ENCODE measurements at regions not wholly inside any gene's neighbourhood (a gene's known extent, or its start where the extent isn't known, plus 50 kb on each side); places are given as distances from the start of the nearest gene placed in this dataset.

DNA sequence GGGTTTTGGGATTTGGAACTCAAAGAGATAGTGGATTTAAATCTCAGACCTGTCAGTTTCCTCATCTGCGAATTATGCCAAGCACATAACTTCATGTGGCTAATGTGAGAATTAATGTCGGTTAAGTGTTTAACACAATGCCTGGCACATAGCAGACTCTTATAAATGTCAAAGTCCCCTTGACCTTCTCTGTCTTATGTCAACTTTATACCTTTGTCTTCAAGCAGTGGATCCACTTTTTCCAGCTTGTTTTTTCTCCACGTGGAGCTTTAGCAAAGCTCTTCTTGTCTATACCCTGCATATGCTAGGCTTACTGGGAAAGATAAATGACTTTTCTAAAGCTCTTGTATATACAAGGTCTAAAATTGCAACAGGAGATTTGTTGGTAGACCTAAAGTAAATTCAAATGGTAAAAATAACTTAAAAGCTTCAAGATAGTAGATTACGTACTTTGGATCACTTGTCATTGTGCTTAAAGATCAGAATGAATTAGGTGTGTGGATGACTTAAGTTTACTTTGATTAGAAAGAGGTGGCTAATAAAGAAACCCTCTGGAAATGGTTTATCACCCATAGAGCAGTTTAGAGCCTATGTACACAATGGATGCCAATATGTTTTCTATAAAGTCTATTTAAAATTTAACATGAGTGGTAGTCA, 318.3 kb upstream of the SORL1-AS1 start:
- DNase-seq (ENCODE audit: low read depth, low spot score): no peak
- Histone ChIP-seq H3K4me3 (ENCODE audit: low read depth, low read length) (no peak overlapping the region), H3K9me3 (ENCODE audit: control insufficient read depth, insufficient read depth, low read length) (no peaks in the 10 kb centered on the region), H3K27me3 (ENCODE audit: control insufficient read depth, insufficient read depth, low read length) (no peaks in the 10 kb centered on the region), H3K27ac (ENCODE audit: low read depth, low read length) (no peak overlapping the region)
- ChIA-PET POLR2A (no interaction called here), CTCF (no interaction called here)
- TF ChIP-seq, protein P1, sequence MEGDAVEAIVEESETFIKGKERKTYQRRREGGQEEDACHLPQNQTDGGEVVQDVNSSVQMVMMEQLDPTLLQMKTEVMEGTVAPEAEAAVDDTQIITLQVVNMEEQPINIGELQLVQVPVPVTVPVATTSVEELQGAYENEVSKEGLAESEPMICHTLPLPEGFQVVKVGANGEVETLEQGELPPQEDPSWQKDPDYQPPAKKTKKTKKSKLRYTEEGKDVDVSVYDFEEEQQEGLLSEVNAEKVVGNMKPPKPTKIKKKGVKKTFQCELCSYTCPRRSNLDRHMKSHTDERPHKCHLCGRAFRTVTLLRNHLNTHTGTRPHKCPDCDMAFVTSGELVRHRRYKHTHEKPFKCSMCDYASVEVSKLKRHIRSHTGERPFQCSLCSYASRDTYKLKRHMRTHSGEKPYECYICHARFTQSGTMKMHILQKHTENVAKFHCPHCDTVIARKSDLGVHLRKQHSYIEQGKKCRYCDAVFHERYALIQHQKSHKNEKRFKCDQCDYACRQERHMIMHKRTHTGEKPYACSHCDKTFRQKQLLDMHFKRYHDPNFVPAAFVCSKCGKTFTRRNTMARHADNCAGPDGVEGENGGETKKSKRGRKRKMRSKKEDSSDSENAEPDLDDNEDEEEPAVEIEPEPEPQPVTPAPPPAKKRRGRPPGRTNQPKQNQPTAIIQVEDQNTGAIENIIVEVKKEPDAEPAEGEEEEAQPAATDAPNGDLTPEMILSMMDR (IDR thresholded peaks at IDR 0.05; ENCODE audit: low read depth, low read length): no peak

DNA sequence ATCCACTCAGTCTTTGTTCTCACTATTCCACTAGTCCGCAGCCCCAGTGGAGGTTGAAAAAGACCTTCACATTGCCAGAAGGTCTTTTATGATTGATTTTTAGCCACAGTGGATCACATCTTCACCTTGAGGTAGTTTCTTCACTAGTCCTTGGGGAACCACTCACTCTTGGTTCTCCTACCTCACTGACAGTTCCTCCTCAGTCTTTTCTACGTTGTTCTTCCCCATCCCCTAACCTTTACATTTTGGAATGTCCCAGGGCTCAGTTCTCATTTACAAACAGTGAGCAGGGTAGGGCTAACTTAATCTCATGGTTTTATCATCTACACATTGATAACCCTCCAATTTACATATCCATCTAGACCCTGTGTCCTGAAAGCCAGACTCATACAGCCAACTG, 316.4 kb upstream of the SORL1-AS1 start:
- POLR2A ChIA-PET: no interaction called here

DNA sequence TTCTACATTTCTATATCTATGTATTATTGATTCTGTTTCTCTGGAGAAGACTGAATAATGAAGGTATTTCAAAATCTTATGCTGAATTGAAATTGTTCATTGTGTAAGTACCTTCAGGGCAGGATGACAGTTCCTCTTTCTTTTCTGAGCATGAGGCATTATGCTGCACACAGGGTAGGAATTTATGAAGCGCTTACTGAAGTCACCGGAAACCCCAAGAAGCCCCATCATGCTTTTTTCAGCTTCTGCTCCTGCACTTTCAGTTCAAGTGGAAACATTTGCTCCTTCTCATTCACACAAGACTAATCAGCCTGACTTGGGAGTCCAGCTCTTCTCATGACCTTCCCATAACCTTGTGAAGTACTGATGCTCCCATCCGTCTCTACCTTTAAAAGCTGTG, 314.7 kb upstream of the SORL1-AS1 start:
- Histone ChIP-seq H3K4me3 (ENCODE audit: low read depth, low read length) (no peak overlapping the region), H3K27me3 (ENCODE audit: control insufficient read depth, insufficient read depth, low read length) (no peaks in the 10 kb centered on the region), H3K27ac (ENCODE audit: low read depth, low read length) (no peak overlapping the region), H3K9me3 (ENCODE audit: control insufficient read depth, insufficient read depth, low read length) (no peaks in the 10 kb centered on the region)
- CTCF ChIA-PET: no interaction called here
- TF ChIP-seq, protein P1 (IDR thresholded peaks at IDR 0.05; ENCODE audit: low read depth, low read length): no peak
- DNase-seq (ENCODE audit: low read depth, low spot score): no peak
- POLR2A ChIA-PET: no interaction called here

More for the DNA sequence above, 316.4 kb upstream of the SORL1-AS1 start:
- TF ChIP-seq, protein P1 (IDR thresholded peaks at IDR 0.05; ENCODE audit: low read depth, low read length): no peak
- Histone ChIP-seq H3K9me3 (ENCODE audit: control insufficient read depth, insufficient read depth, low read length) (no peaks in the 10 kb centered on the region), H3K4me3 (ENCODE audit: low read depth, low read length) (no peak overlapping the region), H3K27me3 (ENCODE audit: control insufficient read depth, insufficient read depth, low read length) (no peaks in the 10 kb centered on the region), H3K27ac (ENCODE audit: low read depth, low read length) (no peak overlapping the region)
- DNase-seq (ENCODE audit: low read depth, low spot score): no peak
- CTCF ChIA-PET: no interaction called here

DNA sequence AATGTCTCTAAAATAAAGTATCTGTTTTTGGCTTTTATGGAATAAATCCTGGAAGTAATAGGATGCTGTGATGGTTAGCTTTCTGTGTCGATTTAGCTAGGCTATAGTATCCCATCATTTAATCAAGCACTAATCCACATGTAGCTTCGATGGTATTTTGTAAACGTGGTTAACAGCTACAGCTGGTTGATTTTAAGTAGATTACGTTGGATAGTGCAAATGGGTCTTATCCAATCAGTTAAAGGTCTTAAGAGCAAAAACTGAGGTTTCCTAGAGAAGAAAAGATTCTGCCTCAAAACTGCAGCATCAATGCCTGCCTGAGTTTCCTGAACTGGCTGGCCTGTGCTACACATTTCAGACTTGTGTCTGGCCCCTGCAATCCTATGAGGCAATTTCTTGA, 314.2 kb upstream of the SORL1-AS1 start:
- CTCF ChIA-PET: no interaction called here
- H3K27ac ChIP-seq (ENCODE audit: low read depth, low read length): no peak overlapping the region

DNA sequence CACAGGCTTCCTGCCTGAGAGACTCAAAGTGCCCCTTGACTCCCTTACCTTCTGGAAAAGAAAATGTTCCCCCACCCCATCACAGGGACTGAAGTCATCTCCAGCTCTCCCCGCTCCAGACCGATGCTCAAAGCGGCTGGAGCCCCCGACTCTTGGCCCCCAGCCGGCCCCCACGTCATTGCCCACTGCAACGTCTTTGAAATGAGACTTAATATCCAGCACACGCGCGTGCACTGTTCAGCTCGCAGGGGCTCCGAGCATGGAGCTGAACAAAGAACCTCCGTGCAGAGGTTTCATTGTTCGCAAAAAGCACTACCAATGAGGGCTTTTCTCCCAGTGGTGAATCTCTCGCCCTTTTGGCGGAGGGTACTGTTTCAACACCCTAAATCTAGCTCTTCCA, 313.4 kb upstream of the SORL1-AS1 start:
- H3K4me3 ChIP-seq (ENCODE audit: low read depth, low read length): no peak overlapping the region
- DNase-seq (ENCODE audit: low read depth, low spot score): no peak
- ChIA-PET POLR2A (interaction anchor here (0.6 kb wide), 1 partner anchor 63 kb away, joined by 3 read pairs; no protein-coding TSS in a partner anchor), CTCF (no interaction called here)
- TF ChIP-seq, protein P1 (IDR thresholded peaks at IDR 0.05; ENCODE audit: low read depth, low read length): no peak
- no peaks in the 10 kb centered on the region for H3K9me3 ChIP-seq (ENCODE audit: control insufficient read depth, insufficient read depth, low read length)
- no peaks in the 10 kb centered on the region for H3K27me3 ChIP-seq (ENCODE audit: control insufficient read depth, insufficient read depth, low read length)
- no peak overlapping the region for H3K27ac ChIP-seq (ENCODE audit: low read depth, low read length)

More for the DNA sequence above, 314.2 kb upstream of the SORL1-AS1 start:
- Histone ChIP-seq H3K9me3 (ENCODE audit: control insufficient read depth, insufficient read depth, low read length) (no peaks in the 10 kb centered on the region), H3K4me3 (ENCODE audit: low read depth, low read length) (no peak overlapping the region), H3K27me3 (ENCODE audit: control insufficient read depth, insufficient read depth, low read length) (no peaks in the 10 kb centered on the region)
- TF ChIP-seq, protein P1 (IDR thresholded peaks at IDR 0.05; ENCODE audit: low read depth, low read length): no peak
- no peak for DNase-seq (ENCODE audit: low read depth, low spot score)
- POLR2A ChIA-PET: no interaction called here
